ENCODE measurements at regions not wholly inside any gene's neighbourhood (a gene's known extent, or its start where the extent isn't known, plus 50 kb on each side); places are given as distances from the start of the nearest gene placed in this dataset.

- TF ChIP-seq EGR1 (IDR thresholded peaks at IDR 0.05) (no peak), EP300 (IDR thresholded peaks at IDR 0.05; ENCODE audit: borderline replicate concordance) (no peak), MAX (IDR thresholded peaks at IDR 0.05) (no peak), CREB1 (IDR thresholded peaks at IDR 0.05; ENCODE audit: low read depth) (no peak), USF1 (IDR thresholded peaks at IDR 0.05) (no peak), TCF12 (IDR thresholded peaks at IDR 0.05; ENCODE audit: low read depth) (no peak), CEBPB (IDR thresholded peaks at IDR 0.05) (no peak), ZBTB7A (IDR thresholded peaks at IDR 0.05; ENCODE audit: low read depth) (no peak), TAF1 (IDR thresholded peaks at IDR 0.05; ENCODE audit: low read depth) (no peak), NFIC (IDR thresholded peaks at IDR 0.05) (no peak), TEAD4 (IDR thresholded peaks at IDR 0.05) (no peak), FOXM1 (IDR thresholded peaks at IDR 0.05; ENCODE audit: borderline replicate concordance, low read depth) (no peak), RAD21 (IDR thresholded peaks at IDR 0.05; ENCODE audit: low read depth) (no peak), REST (IDR thresholded peaks at IDR 0.05; ENCODE audit: low read depth) (no peak), YY1 (IDR thresholded peaks at IDR 0.05; ENCODE audit: low read depth) (no peak)
These were observed 540.5 kb upstream of the FZD8 start for GRCh38 chr10:36182606-36183005.

DNA sequence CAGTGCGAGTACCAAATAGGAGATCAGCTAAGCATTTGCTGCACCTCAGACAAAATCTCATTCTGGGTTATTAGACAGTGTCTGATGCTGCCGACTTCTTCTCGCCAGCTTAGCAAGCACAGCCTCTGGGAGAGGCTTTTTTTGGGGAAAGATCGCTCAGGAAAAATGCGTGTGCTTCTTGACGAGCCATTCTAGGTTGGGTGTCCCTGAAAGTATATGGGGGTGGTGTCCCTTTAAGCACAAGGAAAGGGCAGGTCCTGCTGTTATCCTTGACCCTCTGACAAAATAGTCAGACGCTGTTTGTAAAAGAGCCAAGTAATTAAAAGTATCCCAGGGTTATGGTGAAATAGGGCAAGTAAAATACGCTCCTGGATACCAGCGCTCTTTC lies 540.1 kb upstream of the FZD8 start:
- no peak for TF ChIP-seq EP300 (IDR thresholded peaks at IDR 0.05; ENCODE audit: borderline replicate concordance)
- TF ChIP-seq TAF1 (IDR thresholded peaks at IDR 0.05; ENCODE audit: low read depth), result no peak
- TF ChIP-seq CEBPB (IDR thresholded peaks at IDR 0.05), result no peak
- TF ChIP-seq TEAD4 (IDR thresholded peaks at IDR 0.05), result no peak
- no peak for TF ChIP-seq NFIC (IDR thresholded peaks at IDR 0.05)
- TF ChIP-seq FOXM1 (IDR thresholded peaks at IDR 0.05; ENCODE audit: borderline replicate concordance, low read depth), result no peak
- no peak for TF ChIP-seq TCF12 (IDR thresholded peaks at IDR 0.05; ENCODE audit: low read depth)
- no peak for TF ChIP-seq MAX (IDR thresholded peaks at IDR 0.05)
- no peak for TF ChIP-seq USF1 (IDR thresholded peaks at IDR 0.05)
- no peak for TF ChIP-seq REST (IDR thresholded peaks at IDR 0.05; ENCODE audit: low read depth)
- no peak for TF ChIP-seq CREB1 (IDR thresholded peaks at IDR 0.05; ENCODE audit: low read depth)
- no peak for TF ChIP-seq ZBTB7A (IDR thresholded peaks at IDR 0.05; ENCODE audit: low read depth)
- no peak for TF ChIP-seq EGR1 (IDR thresholded peaks at IDR 0.05)
- TF ChIP-seq RAD21 (IDR thresholded peaks at IDR 0.05; ENCODE audit: low read depth), result no peak
- no peak for TF ChIP-seq YY1 (IDR thresholded peaks at IDR 0.05; ENCODE audit: low read depth)

- TF ChIP-seq EGR1 (IDR thresholded peaks at IDR 0.05) (no peak), TAF1 (IDR thresholded peaks at IDR 0.05; ENCODE audit: low read depth) (no peak), USF1 (IDR thresholded peaks at IDR 0.05) (no peak), EP300 (IDR thresholded peaks at IDR 0.05; ENCODE audit: borderline replicate concordance) (no peak), TEAD4 (IDR thresholded peaks at IDR 0.05) (no peak), REST (IDR thresholded peaks at IDR 0.05; ENCODE audit: low read depth) (no peak), MAX (IDR thresholded peaks at IDR 0.05) (no peak), ZBTB7A (IDR thresholded peaks at IDR 0.05; ENCODE audit: low read depth) (no peak), YY1 (IDR thresholded peaks at IDR 0.05; ENCODE audit: low read depth) (no peak), RAD21 (IDR thresholded peaks at IDR 0.05; ENCODE audit: low read depth) (no peak), NFIC (IDR thresholded peaks at IDR 0.05) (no peak)
These were observed 539.5 kb upstream of the FZD8 start for GRCh38 chr10:36181426-36182178.
